Effector CD4-positive, alpha-beta T cell (primary cell): ENCODE measurements at regions not wholly inside any gene's neighbourhood (a gene's known extent, or its start where the extent isn't known, plus 50 kb on each side); places are given as distances from the start of the nearest gene placed in this dataset.
A peak's percentile ranks its signal among the peaks of the same experiment; 100 is the strongest.

Experiments
- DNase-seq: peaks from one replicate; pipeline ENCODE4 v3.0.0-alpha.2; 2020

DNA sequence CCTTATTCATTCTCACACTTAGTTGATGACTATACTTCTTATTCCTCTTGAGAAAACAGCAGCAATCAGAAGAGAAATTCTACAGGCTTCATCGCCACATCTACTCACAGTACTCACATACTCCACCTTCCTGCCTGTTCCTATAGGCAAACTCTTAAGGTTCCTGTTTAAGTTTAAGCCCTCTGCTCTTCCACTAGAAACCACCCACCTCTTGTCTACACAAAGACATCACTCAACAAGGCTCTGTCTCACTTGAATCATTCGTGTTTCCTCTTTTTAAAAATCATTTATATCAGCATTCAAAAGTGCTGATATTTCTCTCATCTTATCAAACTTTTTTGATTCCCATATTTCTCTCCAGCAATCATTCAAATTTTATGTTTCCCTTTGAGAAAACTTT, 85.5 kb upstream of the ADO start:
- no peak for DNase-seq

DNA sequence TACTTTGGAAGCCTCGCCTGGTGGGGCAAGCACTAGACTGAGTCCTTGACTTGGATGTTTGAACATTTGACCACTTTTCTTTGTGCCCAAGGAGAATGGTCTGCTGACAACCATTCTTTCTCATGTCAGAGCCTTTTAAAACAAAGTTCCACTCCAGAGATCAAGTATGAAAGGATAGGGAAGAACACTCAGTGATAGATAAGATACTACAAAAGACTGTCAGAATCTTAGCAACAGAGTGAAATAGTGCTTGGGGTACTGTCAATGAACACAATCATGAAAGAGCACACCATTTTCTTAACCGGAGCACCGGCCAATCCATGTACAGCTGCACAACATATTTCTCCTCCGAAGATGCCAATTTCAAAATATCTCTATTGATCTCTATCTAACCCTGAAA, 82.8 kb upstream of the ADO start:
- no peak for DNase-seq

DNA sequence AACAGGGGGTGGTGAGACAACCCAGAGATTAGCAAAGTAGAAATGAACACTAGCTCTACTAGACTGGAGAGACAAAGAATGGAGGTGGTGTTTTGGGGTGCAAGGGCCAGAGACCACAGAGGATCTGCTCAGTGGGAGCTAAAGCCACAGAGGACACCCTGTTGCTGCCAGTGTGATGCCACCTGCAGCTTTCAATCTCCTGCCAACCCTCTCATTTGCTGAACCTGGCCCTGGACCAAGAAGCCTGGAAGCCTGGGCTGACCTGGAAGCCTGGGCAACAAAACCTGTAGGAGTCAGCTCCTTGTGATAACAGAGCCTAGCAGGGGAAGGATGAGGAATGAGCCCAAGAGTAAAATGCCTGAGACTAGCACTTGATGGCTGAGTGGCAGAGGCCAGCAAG, 81.1 kb upstream of the ADO start:
- DNase-seq: no peak

DNA sequence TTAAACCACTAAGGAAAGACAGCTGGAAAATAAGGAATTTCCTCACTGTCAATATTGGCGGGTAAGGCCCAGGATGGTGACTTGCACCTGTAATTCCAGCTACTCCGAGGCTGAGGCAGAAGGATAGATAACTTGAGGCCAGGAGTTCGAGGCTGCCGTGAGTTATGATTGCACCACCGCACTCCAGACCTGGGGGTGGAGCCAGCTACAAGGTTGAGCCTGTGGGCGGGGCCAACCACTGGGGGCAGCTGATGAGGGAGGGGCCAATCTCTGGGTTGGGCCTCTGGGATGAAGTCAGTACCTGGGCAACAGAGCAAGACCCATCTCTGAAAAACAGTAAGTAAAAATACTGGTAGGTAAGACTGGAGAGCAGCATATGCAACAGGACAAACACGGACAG, 80.1 kb upstream of the ADO start:
- DNase-seq: no peak

- no peak for DNase-seq
These were observed 78.4 kb upstream of the ADO start for GRCh38 chr10:62726142-62726541.

DNA sequence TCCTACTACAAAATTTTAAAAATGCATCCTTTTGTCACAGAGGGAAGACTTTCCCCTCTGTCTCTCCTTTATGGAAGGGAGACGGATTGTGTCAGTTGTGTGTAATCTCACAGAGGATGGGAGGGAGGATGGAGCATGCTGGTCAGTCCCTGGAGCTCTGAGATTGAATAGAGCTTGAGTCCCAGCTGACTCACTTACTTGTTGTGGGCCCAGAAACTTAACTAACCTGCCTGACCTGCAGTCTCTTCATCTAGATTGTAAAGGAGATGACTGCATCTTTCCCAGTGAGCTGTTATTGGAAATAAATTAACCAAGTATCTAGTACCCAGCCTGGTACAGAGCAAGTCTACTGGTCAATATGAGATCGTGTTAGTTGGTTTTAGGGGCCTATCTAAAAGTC, 77.9 kb upstream of the ADO start:
- DNase-seq: no peak

- no peak for DNase-seq
These were observed 76.6 kb upstream of the ADO start for GRCh38 chr10:62727934-62728333.

- DNase-seq: no peak
These were observed 76.0 kb upstream of the ADO start for GRCh38 chr10:62728479-62728878.

DNA sequence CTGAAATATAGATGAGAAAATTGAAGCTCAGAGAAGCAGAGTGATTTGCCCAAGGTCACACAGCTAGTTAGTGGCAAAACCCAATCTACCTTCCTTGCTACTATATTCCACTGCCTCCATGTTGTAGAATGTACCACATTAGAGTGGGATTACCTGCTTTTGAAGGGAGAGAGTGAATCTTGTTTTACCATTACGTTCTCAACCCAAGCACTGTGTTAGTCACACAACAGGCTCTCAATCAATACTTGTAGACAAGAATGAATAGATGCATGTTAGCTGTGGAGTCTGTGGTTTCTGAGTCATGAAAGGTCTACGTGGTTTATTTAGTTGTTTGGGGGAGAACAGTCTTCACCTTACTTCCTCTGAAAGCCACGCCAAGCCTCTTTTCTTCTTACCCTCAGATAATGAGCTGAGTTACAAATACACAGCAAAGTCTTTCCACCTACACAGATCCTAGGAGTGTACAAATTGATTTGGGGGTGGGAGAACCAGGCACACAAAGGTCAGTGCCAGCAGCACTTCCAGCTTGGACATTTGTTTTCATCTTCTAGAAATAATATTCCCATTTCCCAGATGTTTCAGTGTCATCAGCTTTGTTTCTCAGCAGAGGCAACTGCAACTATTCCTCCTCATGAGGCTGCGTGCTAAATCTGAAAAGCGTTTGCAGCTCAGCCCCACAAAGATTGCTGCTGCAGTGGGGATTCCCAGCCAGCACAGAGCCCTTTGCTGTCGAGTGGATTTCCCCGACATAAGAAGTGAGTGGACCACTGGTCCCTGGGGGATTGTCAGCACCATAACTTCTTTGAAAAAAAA, 71.5 kb upstream of the ADO start:
- DNase-seq: peak; percentile 45

- DNase-seq: no peak
These were observed 70.7 kb upstream of the ADO start for GRCh38 chr10:62733654-62734293.

- no peak for DNase-seq
These were observed 69.6 kb upstream of the ADO start for GRCh38 chr10:62734781-62735463.

- no peak for DNase-seq
These were observed 68.9 kb upstream of the ADO start for GRCh38 chr10:62735464-62736167.

DNA sequence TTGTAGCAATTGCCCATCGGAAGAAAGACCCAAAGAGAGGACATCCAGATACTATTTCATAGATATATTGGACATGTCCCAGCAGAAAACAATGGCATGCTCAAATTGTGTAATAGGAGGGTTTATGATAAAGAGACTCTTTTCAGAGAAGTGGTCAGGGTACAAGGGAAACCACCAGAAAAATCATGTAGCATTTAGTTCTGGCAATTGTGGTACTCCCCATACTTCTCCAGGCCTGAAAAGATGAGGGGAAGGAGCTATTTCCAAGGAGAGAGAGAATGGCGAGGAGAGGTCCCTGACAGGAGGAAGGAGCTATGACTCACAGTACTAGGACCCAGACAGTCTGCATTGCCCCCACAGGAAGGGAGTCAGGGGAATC, 68.4 kb upstream of the ADO start:
- no peak for DNase-seq

DNA sequence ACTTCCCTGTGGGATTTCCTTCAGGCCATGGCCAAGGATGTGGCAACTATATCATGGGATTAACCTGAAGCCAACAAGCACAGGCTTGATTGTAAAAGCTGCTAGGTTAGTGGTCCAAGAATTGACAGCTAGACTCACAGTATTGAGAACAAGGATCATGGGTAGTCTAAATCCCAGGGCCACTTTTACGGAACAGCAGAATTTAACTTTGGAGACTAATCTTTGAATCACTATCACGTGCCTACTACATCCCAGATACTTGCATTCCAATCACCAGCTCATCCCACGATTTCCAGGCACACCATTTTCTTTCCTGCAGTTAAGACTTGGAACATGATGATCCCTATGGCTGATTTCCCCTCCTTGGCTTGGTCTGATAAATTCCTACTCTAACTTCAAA, 65.6 kb upstream of the ADO start:
- DNase-seq: no peak

DNA sequence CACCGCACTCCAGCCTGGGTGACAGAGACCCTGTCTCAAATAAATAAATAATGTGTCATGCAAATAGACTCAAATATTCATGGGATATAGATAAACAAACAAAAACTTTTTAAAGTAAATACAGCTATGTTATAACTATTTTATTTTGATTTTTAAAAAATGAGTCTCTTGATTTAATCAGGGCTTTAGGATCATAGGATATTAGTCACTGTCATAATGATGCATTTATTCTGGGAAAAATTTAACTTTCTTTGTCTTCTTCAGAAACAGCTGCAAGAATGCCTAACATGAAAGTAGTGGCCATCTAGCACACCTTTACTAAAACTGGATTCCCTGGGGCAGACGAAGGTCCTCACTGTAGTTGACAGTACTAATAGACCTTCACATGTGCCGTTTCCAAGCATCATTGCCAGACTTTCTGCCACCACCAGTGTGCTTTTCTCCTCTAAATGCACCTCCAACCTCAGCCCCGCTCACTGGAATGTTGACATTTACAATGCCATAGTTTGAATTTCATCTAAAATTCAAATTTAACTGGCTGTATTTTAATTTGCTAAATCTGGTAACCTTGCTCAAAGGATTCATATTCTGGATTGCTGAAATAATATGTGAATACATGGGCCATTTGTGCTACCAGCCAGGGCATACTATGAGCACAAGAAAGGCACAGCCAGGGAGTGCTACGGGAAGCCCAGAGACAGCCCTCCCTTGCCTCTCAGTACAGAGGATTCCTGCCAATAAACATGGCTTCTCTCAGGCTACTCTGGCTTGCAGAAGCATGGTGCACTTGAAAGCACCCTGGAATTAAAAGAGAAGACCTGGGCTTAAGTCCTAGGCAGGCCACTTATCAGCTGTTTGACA, 63.4 kb upstream of the ADO start:
- DNase-seq: no peak

- no peak for DNase-seq
These were observed 62.5 kb upstream of the ADO start for GRCh38 chr10:62741996-62742395.

DNA sequence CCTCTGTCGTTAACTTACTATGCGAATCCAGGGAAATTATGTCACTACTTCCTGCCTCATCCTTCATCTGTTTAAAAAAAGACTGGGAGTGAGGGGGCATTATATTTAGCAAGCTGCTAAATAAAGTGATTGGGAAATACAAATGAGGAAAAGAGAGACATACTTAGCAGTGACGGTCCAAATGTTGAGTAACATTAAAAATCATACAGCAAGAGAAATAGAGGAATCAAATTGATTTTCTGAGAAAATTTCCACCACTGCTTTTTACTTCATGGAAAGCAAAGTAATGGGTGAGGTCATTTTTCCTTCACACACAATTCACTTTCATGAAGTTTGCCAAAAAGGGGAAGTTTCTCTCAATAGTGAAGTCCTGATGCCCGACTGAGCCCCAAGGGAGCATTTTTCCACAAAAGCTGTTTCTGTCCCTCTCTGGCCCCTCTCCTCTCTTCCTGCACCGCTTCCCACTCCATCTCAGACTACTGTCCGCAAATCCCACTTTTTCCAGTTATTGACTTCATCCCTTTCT, 61.9 kb upstream of the ADO start:
- no peak for DNase-seq

GRCh38 chr10:62744136-62744535, 60.4 kb upstream of the ADO start:
- DNase-seq: no peak

GRCh38 chr10:62745581-62745980, 58.9 kb upstream of the ADO start:
- no peak for DNase-seq

GRCh38 chr10:62746951-62747729, 57.4 kb upstream of the ADO start:
- DNase-seq: no peak

DNA sequence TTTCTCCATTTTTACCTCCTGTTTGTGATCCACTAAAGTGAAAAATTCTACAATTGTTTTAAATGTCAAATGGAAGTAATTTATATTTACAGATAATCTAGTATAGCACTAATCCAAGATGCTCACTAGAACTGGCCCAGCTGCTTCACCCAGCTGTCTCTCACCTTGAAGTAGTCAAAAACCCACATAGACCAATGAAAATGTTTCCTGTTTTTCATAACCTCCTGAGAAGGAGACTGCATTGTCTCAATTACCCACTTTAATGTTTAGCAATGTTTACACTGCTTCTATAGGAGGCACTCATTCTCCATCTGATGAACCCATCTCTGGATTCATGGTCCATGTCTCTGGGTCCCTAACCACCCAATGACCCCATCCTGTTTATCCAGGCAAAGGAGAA, 56.1 kb upstream of the ADO start:
- no peak for DNase-seq
